Cerebellar cortex (tissue), 1 donor: ENCODE measurements at regions not wholly inside any gene's neighbourhood (a gene's known extent, or its start where the extent isn't known, plus 50 kb on each side); places are given as distances from the start of the nearest gene placed in this dataset.
"Not testable (repeated sequence)": the region's sequence is repeated elsewhere in the genome, so short reads cannot be mapped to it uniquely, and the experiment has no call there.

Experiments used
- DNase-seq: peaks from one replicate; pipeline ENCODE4 v3.0.0-alpha.2; 2015; ENCODE audit warnings: low spot score

- DNase-seq = no peak
These were observed 96.0 kb upstream of the CCDC80 start for GRCh38 chr3:112736805-112737566.

DNA sequence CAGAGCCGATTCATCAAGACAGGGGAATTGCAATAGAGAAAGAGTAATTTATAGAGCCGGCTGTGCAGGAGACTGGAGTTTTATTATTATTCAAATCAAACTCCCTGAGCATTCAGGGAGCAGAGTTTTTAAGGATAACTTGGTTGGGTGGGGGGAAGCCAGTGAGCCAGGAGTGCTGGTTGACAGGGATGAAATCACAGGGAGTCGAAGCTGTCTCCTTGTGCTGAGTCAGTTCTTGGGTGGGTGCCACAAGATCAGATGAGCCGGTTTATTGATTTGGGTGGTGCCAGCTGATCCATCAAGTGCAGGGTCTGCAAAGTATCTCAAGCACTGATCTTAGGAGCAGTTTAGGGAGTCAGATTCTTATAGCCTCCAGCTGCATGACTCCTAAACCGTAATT lies 95.4 kb upstream of the CCDC80 start:
- no peak for DNase-seq

GRCh38 chr3:112735926-112736325 lies 95.0 kb upstream of the CCDC80 start:
- no peak for DNase-seq

DNA sequence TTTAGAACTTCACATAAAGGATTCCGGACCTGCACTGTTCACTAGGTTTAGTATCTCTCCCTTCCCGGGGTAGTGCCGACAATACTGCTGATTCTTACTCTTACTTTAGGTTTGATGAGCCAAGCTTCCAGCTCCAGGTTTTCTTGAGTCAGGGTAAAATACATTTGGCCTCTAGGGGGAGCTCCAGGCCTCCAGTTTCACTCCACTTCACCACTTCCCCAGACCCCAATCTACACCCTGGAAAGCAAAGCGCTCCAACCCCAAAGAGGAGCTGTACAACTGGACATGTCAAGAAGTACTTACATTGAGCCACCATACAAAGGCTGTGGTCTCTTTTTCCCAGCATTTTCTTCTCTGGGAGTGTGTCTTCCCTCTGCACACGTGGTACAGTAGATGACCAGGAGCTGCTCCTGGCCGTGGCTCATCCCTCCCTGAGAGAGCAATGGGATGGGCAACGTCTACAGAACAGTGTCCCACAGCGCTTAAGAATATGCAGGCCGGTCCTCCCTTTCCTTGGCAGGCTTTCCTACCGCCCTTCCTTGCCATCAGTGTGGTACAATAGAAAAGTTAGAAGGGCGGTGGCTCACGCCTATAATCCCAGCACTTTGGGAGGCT lies 93.9 kb upstream of the CCDC80 start:
- DNase-seq = peak; percentile 18

GRCh38 chr3:112734171-112734570 lies 93.2 kb upstream of the CCDC80 start:
- no peak for DNase-seq

DNA sequence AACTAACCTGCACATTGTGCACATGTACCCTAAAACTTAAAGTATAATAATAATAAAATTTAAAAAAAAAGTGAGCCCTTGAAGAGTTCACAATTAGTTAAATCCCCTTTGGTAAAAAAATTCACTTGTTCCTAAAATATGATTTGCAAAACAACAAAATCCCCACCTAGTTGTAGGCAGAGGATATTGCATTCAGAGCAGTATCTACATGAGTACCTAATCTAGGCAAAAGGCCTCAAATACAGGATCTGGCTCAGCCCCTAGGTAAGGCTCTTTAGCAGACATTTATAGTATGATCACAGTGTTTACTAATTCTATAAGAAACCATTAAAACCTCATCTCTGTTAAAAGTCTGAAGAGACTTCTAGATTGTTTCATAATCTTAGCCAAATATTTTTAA lies 89.3 kb upstream of the CCDC80 start:
- DNase-seq = no peak

- DNase-seq = no peak
These were observed 80.3 kb upstream of the CCDC80 start for GRCh38 chr3:112721231-112721630.

DNA sequence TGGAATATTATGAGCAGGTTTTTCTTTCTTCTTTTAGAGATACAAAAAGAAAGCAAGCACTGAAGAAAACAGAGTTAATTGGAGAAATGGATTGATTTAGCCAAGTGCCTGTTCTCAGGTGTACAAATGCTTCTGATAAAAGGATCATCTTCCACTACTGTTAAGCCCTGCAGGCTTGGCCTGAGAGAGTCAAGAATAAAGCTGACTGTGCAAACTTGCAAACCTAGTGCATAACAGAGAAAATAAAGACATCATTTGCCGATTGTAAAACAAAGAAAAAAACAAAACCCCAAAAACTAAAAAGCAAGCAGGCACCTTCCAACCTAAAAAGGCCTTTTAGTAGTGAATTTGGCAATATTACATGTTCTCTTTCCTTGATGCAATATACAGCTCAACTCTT lies 78.0 kb upstream of the CCDC80 start:
- DNase-seq = no peak

GRCh38 chr3:112718516-112718915 lies 77.6 kb upstream of the CCDC80 start:
- DNase-seq = no peak

DNA sequence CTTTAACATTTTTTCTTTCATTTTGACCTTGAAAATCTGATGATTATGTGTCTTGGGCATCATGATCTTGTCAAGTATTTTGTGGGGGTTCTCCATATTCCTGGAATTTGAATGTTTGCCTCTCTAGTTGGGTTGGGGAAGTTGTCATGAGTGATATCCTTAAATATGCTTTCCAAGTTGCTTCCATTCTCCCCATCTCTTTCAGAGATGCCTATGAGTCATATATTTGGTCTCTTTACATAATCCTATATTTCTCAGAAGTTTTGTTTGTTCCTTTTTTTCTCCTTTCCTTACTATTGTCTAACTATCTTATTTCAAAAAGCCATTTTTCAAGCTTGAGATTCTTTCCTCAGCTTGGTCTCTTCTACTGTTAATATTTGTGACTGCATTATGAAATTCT lies 69.0 kb upstream of the CCDC80 start:
- no peak for DNase-seq

DNA sequence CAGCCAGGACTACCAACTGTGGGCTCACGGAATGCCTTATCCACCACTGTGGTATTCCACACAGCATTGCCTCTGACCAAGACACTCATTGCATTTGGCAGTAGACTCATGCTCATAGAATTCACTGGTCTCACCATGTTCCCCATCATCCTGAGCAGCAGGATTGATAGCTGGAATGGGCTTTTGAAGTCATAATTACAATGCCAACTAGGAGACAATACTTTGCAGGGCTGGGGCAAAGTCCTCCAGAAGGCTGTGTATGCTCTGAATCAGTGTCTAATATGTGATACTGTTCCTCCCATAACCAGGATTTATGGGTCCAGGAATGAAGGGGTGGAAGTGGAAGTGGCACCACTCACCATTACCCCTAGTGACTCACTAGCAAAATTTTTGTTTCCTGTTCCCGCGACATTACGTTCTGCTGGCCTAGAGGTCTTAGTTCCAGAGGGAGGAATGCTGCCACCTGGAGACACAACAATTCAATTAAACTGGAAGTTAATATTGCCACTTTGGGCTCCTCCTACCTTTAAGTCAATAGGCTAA lies 58.6 kb upstream of the CCDC80 start:
- DNase-seq = no peak

DNA sequence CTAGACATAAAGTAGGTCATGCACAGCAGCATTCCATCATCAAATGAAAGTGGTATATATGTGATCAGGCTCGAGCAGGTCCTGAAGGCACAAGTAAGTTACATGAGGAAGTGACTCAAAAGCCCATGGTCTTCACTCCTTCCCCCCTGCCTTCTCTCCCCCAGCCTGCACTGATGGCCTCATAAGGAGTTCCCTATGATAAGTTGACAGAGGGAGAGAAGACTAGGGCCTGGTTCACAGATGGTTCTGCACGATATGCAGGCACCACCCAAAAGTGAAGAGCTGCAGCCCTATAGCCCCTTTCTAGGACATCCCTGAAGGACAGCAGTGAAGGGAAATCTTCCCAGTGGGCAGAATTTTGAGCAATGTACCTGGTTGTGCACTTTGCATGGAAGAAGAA lies 57.5 kb upstream of the CCDC80 start:
- DNase-seq = not testable (repeated sequence)

GRCh38 chr3:112696244-112696643 lies 55.3 kb upstream of the CCDC80 start:
- not testable (repeated sequence) for DNase-seq

GRCh38 chr3:112695377-112696108 lies 54.6 kb upstream of the CCDC80 start:
- DNase-seq = not testable (repeated sequence)

GRCh38 chr3:112694906-112695305 lies 54.0 kb upstream of the CCDC80 start:
- not testable (repeated sequence) for DNase-seq

GRCh38 chr3:112693186-112693585 lies 52.2 kb upstream of the CCDC80 start:
- no peak for DNase-seq
